ENCODE measurements at regions not wholly inside any gene's neighbourhood (a gene's known extent, or its start where the extent isn't known, plus 50 kb on each side); places are given as distances from the start of the nearest gene placed in this dataset.
"Not testable (repeated sequence)": the region's sequence is repeated elsewhere in the genome, so short reads cannot be mapped to it uniquely, and the experiment has no call there.

DNA sequence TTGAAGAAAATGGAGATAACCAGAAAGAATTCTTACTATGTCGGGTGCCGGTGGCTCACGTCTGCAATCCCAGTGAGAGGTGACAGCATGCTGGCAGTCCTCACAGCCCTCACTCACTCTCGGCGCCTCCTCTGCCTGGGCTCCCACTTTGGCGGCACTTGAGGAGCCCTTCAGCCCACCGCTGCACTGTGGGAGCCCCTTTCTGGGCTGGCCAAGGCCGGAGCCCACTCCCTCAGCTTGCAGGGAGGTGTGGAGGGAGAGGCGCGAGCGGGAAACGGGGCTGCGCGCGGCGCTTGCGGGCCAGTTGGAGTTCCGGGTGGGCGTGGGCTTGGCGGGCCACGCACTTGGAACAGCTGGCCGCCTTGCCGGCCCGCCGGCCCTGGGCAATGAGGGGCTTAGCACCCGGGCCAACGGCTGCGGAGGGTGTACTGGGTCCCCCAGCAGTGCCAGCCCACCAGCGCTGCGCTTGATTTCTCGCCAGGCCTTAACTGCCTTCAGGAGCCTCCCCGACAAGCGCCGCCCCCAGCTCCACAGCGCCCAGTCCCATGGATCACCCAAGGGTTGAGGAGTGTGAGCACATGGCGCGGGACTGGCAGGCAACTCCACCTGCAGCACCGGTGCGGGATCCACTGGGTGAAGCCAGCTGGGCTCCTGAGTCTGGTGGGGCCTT is 1672.5 kb upstream of the B3GALT2 start (continued):
- TF ChIP-seq, protein P1, sequence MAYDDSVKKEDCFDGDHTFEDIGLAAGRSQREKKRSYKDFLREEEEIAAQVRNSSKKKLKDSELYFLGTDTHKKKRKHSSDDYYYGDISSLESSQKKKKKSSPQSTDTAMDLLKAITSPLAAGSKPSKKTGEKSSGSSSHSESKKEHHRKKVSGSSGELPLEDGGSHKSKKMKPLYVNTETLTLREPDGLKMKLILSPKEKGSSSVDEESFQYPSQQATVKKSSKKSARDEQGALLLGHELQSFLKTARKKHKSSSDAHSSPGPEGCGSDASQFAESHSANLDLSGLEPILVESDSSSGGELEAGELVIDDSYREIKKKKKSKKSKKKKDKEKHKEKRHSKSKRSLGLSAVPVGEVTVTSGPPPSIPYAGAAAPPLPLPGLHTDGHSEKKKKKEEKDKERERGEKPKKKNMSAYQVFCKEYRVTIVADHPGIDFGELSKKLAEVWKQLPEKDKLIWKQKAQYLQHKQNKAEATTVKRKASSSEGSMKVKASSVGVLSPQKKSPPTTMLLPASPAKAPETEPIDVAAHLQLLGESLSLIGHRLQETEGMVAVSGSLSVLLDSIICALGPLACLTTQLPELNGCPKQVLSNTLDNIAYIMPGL (CRISPR knock-in tag; IDR thresholded peaks at IDR 0.05) = 0 out of 2 replicates have a peak, but pooled peaks have one; percentile 38
- TF ChIP-seq SIN3A (IDR thresholded peaks at IDR 0.05; ENCODE audit: borderline replicate concordance in 2 of 2, control insufficient read depth in 1 of 2, low read depth in 2 of 2, low read length in 2 of 2) (peak in 1 of 2 experiments; percentile 91; a peak in 2 of 4 replicates), OTX1 (CRISPR knock-in tag; IDR thresholded peaks at IDR 0.05) (peak; percentile 59; the same call in 1 of the 2 replicates), KLF13 (tag; IDR thresholded peaks at IDR 0.05; ENCODE audit: borderline replicate concordance, low read depth) (0 out of 2 replicates have a peak, but pooled peaks have one; percentile 40), FOXP1 (CRISPR knock-in tag; IDR thresholded peaks at IDR 0.05) (peak; percentile 66; the same call in 1 of the 2 replicates), ATF1 (tag; IDR thresholded peaks at IDR 0.05) (0 out of 2 replicates have a peak, but pooled peaks have one; percentile 42), ZNF583 (CRISPR knock-in tag; IDR thresholded peaks at IDR 0.05) (peak; percentile 31; the same call in 1 of the 2 replicates), POLR2B (IDR thresholded peaks at IDR 0.05; ENCODE audit: low read depth, partially characterized antibody) (peak; percentile 55)
- TF ChIP-seq ATF1 (CRISPR knock-in tag; IDR thresholded peaks at IDR 0.05) = not testable (repeated sequence)

DNA sequence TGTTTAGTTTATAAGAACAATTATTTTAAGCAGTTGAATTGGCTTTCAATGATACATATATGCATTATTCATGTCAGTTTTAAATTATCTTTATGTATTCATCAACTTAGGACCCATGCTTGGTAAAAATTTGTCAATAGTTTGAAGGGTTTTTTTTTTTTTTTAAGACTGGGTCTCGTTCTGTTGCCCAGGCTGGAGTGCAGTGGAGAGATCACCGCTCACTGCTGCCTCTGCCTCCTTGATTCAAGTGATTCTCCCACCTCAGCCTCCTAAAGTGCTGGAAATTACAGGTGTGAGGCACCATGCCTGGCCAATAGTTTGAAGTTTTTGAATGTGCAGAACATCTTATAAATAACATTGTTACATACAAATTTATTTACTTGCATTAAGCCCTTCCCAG is 1671.0 kb upstream of the B3GALT2 start:
- peak overlapping the region; percentile 66 to 84 for H3K9ac ChIP-seq (ENCODE audit: insufficient read depth in 1 of 2, low read depth in 2 of 2, low read length in 2 of 2)
- BruUV-seq (replicated peaks) = no TSS peak
- WGBS (ENCODE audit: insufficient coverage, low coverage, missing lambda C conversion rate) = 0% methylated on average over 2 of the region's 2 CpGs
- in situ Hi-C loops (cut with MboI) (no loop called here), intact Hi-C loops (cut with micrococcal nuclease) (no loop called here)
- peak overlapping the region; percentile 32 for H3K4me3 ChIP-seq
- no peak for FAIRE-seq
- POLR2A ChIA-PET = no interaction called here
- peak; percentile 63 for ATAC-seq
- no peak for TF ChIP-seq MYC (IDR thresholded peaks at IDR 0.05; ENCODE audit: low read depth, low read length)
- no peak for TF ChIP-seq MYC (CRISPR knock-in tag; IDR thresholded peaks at IDR 0.05; ENCODE audit: borderline replicate concordance, low read depth)
- TF ChIP-seq ZNF384 (IDR thresholded peaks at IDR 0.05; ENCODE audit: low read depth, low read length) = peak; percentile 57
- TF ChIP-seq RBFOX2 (IDR thresholded peaks at IDR 0.05; ENCODE audit: low read depth, low read length) = 0 out of 2 replicates have a peak, but pooled peaks have one; percentile 26
- TF ChIP-seq RFX7 (CRISPR knock-in tag; IDR thresholded peaks at IDR 0.05) = no peak
- peaks cover 0 to 8% of the 10 kb centered on the region in 2 experiments; a peak in 1 of 5 replicates for H3K4me1 ChIP-seq (replicated peaks in 1 of 2; ENCODE audit: control insufficient read depth in 2 of 2, insufficient read depth in 2 of 2, low read length in 2 of 2)
- H3K79me2 ChIP-seq (ENCODE audit: control insufficient read depth, insufficient read depth, low read length) = peaks cover 84% of the 10 kb centered on the region
- no peaks in the 10 kb centered on the region for H4K20me1 ChIP-seq (replicated peaks; ENCODE audit: control insufficient read depth, insufficient read depth, low read length)
- H3K4me2 ChIP-seq (ENCODE audit: insufficient read depth, low read length) = peak overlapping the region; percentile 72; the same call in 1 of the 2 replicates
- no peaks in the 10 kb centered on the region for H3K9me1 ChIP-seq (ENCODE audit: control insufficient read depth, insufficient read depth, low read length)
- peak in 1 of 4 experiments; percentile 60 for DNase-seq (ENCODE audit: extremely low read depth in 1 of 4, low spot score in 3 of 4)
- H3K27ac ChIP-seq (ENCODE audit: extremely low read depth, low read depth, low read length) = no peak overlapping the region
- no peaks in the 10 kb centered on the region; the same call in 2 of the 3 replicates for H3K36me3 ChIP-seq (ENCODE audit: control insufficient read depth, insufficient read depth, low read length)
- H2AFZ ChIP-seq (ENCODE audit: low read depth, low read length) = no peak overlapping the region
- CTCF ChIA-PET (ENCODE audit: low intra/inter-chr PET ratio) = no interaction called here
- H3K27me3 ChIP-seq (ENCODE audit: control insufficient read depth in 2 of 2, insufficient read depth in 2 of 2, low read length in 2 of 2) = no peaks in the 10 kb centered on the region
- H3K9me3 ChIP-seq (replicated peaks; ENCODE audit: control insufficient read depth, insufficient read depth, low read depth, low read length) = no peaks in the 10 kb centered on the region; the same call in 1 of the 2 replicates

Data from K562 (cell line).